Thyroid gland (tissue), 4 donors: ENCODE measurements at regions not wholly inside any gene's neighbourhood (a gene's known extent, or its start where the extent isn't known, plus 50 kb on each side); places are given as distances from the start of the nearest gene placed in this dataset.
"Not testable (repeated sequence)": the region's sequence is repeated elsewhere in the genome, so short reads cannot be mapped to it uniquely, and the experiment has no call there.

ENCODE experiments used
- POLR2A ChIP-seq, 2 donors: fragments of 450-650 bp; IDR thresholded peaks; one replicate each; pipeline ENCODE4 v1.6.1; 2017; ENCODE audit warnings: antibody characterized with exemption in 2 of 2, mild to moderate bottlenecking in 2 of 2, moderate library complexity in 1 of 2
- TF ChIP-seq, protein P1 (sequence below), 6 experiments: fragments of 200-600 bp in 3 of 6; fragments of 450-650 bp in 3 of 6; sonication (generic) in 3 of 6; IDR thresholded peaks; one replicate each; pipeline ENCODE4 v1.5.1; 2016 to 2019; ENCODE audit warnings: antibody characterized with exemption in 6 of 6, mild to moderate bottlenecking in 2 of 6, inconsistent platforms in 1 of 6, moderate library complexity in 1 of 6

DNA sequence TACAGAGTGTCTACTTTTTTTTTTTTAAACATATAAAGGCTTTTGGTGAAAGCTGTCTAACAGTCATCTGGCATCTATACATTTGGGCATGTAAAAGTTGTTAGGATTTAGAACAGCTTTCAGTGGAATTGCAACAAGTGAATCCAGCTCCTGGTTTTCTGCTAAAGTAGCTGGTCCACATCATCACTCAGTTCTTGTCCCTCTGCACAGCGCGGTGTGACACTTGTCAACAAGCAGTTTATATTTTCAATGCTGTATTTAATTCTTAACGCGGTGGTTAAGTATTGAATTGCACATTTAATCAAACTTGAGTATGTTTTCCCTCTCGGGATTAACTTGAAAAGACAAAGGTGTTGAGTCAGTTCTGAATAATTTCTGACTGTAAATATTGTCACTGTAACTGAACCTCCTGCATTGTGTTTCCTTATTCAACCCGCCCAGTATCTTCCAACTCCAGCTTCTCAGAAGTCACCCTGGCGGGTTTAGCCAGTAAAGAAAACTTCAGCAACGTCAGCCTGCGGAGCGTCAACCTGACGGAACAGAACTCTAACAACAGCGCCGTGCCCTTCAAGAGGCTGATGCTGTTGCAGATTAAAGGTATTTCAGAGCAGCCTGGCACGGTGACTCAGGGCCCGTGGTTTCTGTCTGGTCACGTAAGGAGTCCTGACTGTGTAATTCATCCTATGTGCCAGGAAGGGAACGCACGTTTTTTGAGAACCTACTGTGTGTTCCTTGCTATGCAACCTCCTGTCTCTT, 66.1 kb upstream of the LYZL2 start:
- TF ChIP-seq, protein P1, sequence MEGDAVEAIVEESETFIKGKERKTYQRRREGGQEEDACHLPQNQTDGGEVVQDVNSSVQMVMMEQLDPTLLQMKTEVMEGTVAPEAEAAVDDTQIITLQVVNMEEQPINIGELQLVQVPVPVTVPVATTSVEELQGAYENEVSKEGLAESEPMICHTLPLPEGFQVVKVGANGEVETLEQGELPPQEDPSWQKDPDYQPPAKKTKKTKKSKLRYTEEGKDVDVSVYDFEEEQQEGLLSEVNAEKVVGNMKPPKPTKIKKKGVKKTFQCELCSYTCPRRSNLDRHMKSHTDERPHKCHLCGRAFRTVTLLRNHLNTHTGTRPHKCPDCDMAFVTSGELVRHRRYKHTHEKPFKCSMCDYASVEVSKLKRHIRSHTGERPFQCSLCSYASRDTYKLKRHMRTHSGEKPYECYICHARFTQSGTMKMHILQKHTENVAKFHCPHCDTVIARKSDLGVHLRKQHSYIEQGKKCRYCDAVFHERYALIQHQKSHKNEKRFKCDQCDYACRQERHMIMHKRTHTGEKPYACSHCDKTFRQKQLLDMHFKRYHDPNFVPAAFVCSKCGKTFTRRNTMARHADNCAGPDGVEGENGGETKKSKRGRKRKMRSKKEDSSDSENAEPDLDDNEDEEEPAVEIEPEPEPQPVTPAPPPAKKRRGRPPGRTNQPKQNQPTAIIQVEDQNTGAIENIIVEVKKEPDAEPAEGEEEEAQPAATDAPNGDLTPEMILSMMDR (IDR thresholded peaks at IDR 0.05): not testable (repeated sequence)
- not testable (repeated sequence) for TF ChIP-seq POLR2A (IDR thresholded peaks at IDR 0.05)
